PC-9 (cell line): ENCODE measurements at regions not wholly inside any gene's neighbourhood (a gene's known extent, or its start where the extent isn't known, plus 50 kb on each side); places are given as distances from the start of the nearest gene placed in this dataset.

Experiments
- BruUV-seq: library from RNA; stranded (reverse); fragments of 400-500 nt; replicated peaks from 2 replicates; lab custom pipeline; 2021; lab: Mats Ljungman, UMichigan
- CTCF ChIA-PET: fragments of 300-600 bp; sonication (Branson Sonifier 250); formaldehyde crosslinking; loops from one replicate; lab custom pipeline; 2022; ENCODE audit warnings: antibody characterized with exemption; lab: Charles Lee
- POLR2A ChIA-PET: fragments of 300-600 bp; sonication (Branson Sonifier 250); formaldehyde crosslinking; loops from one replicate; lab custom pipeline; 2022; ENCODE audit warnings: antibody characterized with exemption; ENCODE audit not compliant: unreplicated experiment; lab: Charles Lee
- DNase-seq, 2 experiments: peaks; one replicate each; pipeline versions ENCODE4 v3.0.0 to v3.0.0-alpha.2; 2015 to 2022; ENCODE audit warnings: mixed read lengths in 1 of 2
- H2AFZ ChIP-seq: fragments of 200-600 bp; sonication (generic); 2 replicates; pipeline ENCODE4 v1.8.1; 2017; ENCODE audit warnings: antibody characterized with exemption
- H3F3A ChIP-seq: fragments of 200-600 bp; sonication (generic); 2 replicates; pipeline ENCODE4 v1.8.1; 2017; ENCODE audit warnings: antibody characterized with exemption, mild to moderate bottlenecking, low read depth; ENCODE audit not compliant: insufficient read depth
- H3K27ac ChIP-seq: fragments of 200-600 bp; sonication (generic); 2 replicates; pipeline ENCODE4 v1.6.1; 2016; ENCODE audit warnings: mixed run types
- H3K27me3 ChIP-seq: fragments of 200-600 bp; sonication (generic); 2 replicates; pipeline ENCODE4 v1.6.1; 2016; ENCODE audit warnings: low read depth, mixed run types; ENCODE audit not compliant: insufficient read depth
- H3K36me3 ChIP-seq: fragments of 200-600 bp; sonication (generic); 2 replicates; pipeline ENCODE4 v1.6.1; 2016; ENCODE audit warnings: low read depth, mixed run types
- H3K4me1 ChIP-seq: fragments of 200-600 bp; sonication (generic); replicated peaks from 2 replicates; pipeline ENCODE4 v1.6.1; 2016; ENCODE audit warnings: mixed run types; ENCODE audit not compliant: insufficient read depth
- H3K4me2 ChIP-seq: fragments of 200-600 bp; sonication (generic); 2 replicates; pipeline ENCODE4 v1.6.1; 2017; ENCODE audit warnings: mixed run types
- H3K4me3 ChIP-seq: fragments of 200-600 bp; sonication (generic); 2 replicates; pipeline ENCODE4 v1.6.1; 2016; ENCODE audit warnings: mixed run types
- H3K79me2 ChIP-seq: fragments of 200-600 bp; sonication (generic); 2 replicates; pipeline ENCODE4 v1.6.1; 2017; ENCODE audit warnings: low read depth, mixed run types
- H3K9me2 ChIP-seq: fragments of 200-600 bp; sonication (generic); 2 replicates; pipeline ENCODE4 v1.8.1; 2017; ENCODE audit warnings: mild to moderate bottlenecking; ENCODE audit not compliant: insufficient read depth
- H3K9me3 ChIP-seq: fragments of 200-600 bp; sonication (generic); 2 replicates; pipeline ENCODE4 v1.8.1; 2016; ENCODE audit warnings: low read depth; ENCODE audit not compliant: insufficient read depth
- H4K20me1 ChIP-seq: fragments of 200-600 bp; sonication (generic); 2 replicates; pipeline ENCODE4 v1.8.1; 2017; ENCODE audit not compliant: insufficient read depth
- CTCF ChIP-seq: fragments of 200-600 bp; sonication (generic); conservative IDR thresholded peaks from 2 replicates; pipeline ENCODE4 v1.6.1; 2017; ENCODE audit warnings: mixed run types, antibody characterized with exemption, mild to moderate bottlenecking, moderate library complexity
- EZH2 ChIP-seq: fragments of 200-600 bp; sonication (generic); IDR thresholded peaks from 2 replicates; pipeline ENCODE4 v1.8.0; 2017; ENCODE audit warnings: antibody characterized with exemption, low read depth
- intact Hi-C: fragments of 100-400 bp; cut with micrococcal nuclease; formaldehyde crosslinking; loops from one replicate; pipeline ENCODE4 v1.10.0; 2022; ENCODE audit not compliant: unreplicated experiment

GRCh38 chr18:35780937-35781336 lies 191.5 kb upstream of the RMP24 start:
- no peaks in the 10 kb centered on the region for H3K4me1 ChIP-seq
- ChIA-PET POLR2A (no interaction called here), CTCF (no interaction called here)
- H3K4me3 ChIP-seq, result no peak overlapping the region
- H3K27ac ChIP-seq, result no peak overlapping the region
- BruUV-seq, result no TSS peak
- no peaks in the 10 kb centered on the region for H3F3A ChIP-seq
- no peaks in the 10 kb centered on the region for H3K79me2 ChIP-seq
- no peaks in the 10 kb centered on the region for H3K36me3 ChIP-seq
- no peak for DNase-seq
- no peaks in the 10 kb centered on the region for H4K20me1 ChIP-seq
- TF ChIP-seq CTCF (no peak), EZH2 (no peak)
- intact Hi-C loops, result no loop called here
- no peaks in the 10 kb centered on the region for H3K9me2 ChIP-seq
- no peaks in the 10 kb centered on the region for H3K9me3 ChIP-seq
- H2AFZ ChIP-seq, result no peak overlapping the region
- no peak overlapping the region for H3K4me2 ChIP-seq
- no peaks in the 10 kb centered on the region for H3K27me3 ChIP-seq

- H3K36me3 ChIP-seq, result no peaks in the 10 kb centered on the region
- H3K4me1 ChIP-seq, result no peaks in the 10 kb centered on the region
- no peaks in the 10 kb centered on the region for H4K20me1 ChIP-seq
- intact Hi-C loops, result no loop called here
- no peak overlapping the region for H3K4me3 ChIP-seq
- H3K4me2 ChIP-seq, result no peak overlapping the region
- H3F3A ChIP-seq, result no peaks in the 10 kb centered on the region
- H3K79me2 ChIP-seq, result no peaks in the 10 kb centered on the region
- no peaks in the 10 kb centered on the region for H3K27me3 ChIP-seq
- H3K9me2 ChIP-seq, result no peaks in the 10 kb centered on the region
- H3K27ac ChIP-seq, result no peak overlapping the region
- H3K9me3 ChIP-seq, result no peaks in the 10 kb centered on the region
- ChIA-PET CTCF (no interaction called here), POLR2A (no interaction called here)
- TF ChIP-seq EZH2 (no peak), CTCF (no peak)
- BruUV-seq, result no TSS peak
- no peak for DNase-seq
- no peak overlapping the region for H2AFZ ChIP-seq
These were observed 189.6 kb upstream of the RMP24 start for GRCh38 chr18:35782926-35783325.

- H3F3A ChIP-seq, result no peaks in the 10 kb centered on the region
- no peaks in the 10 kb centered on the region for H4K20me1 ChIP-seq
- no peaks in the 10 kb centered on the region for H3K9me2 ChIP-seq
- H3K9me3 ChIP-seq, result no peaks in the 10 kb centered on the region
- no peak overlapping the region for H3K4me3 ChIP-seq
- BruUV-seq, result no TSS peak
- no peaks in the 10 kb centered on the region for H3K4me1 ChIP-seq
- CTCF ChIA-PET, result no interaction called here
- no peaks in the 10 kb centered on the region for H3K36me3 ChIP-seq
- no peak for TF ChIP-seq CTCF
- no peak for TF ChIP-seq EZH2
- H3K79me2 ChIP-seq, result no peaks in the 10 kb centered on the region
- POLR2A ChIA-PET, result no interaction called here
- no peak overlapping the region for H2AFZ ChIP-seq
- intact Hi-C loops, result no loop called here
- no peak overlapping the region for H3K27ac ChIP-seq
- no peak overlapping the region for H3K4me2 ChIP-seq
- no peaks in the 10 kb centered on the region for H3K27me3 ChIP-seq
- no peak for DNase-seq
These were observed 186.0 kb upstream of the RMP24 start for GRCh38 chr18:35786365-35787042.
